PC-9 (cell line): ENCODE measurements at regions not wholly inside any gene's neighbourhood (a gene's known extent, or its start where the extent isn't known, plus 50 kb on each side); places are given as distances from the start of the nearest gene placed in this dataset.

Experiments used
- CTCF ChIP-seq: fragments of 200-600 bp; sonication (generic); conservative IDR thresholded peaks from 2 replicates; pipeline ENCODE4 v1.6.1; 2017; ENCODE audit warnings: mixed run types, antibody characterized with exemption, mild to moderate bottlenecking, moderate library complexity
- EZH2 ChIP-seq: fragments of 200-600 bp; sonication (generic); IDR thresholded peaks from 2 replicates; pipeline ENCODE4 v1.8.0; 2017; ENCODE audit warnings: antibody characterized with exemption, low read depth

GRCh38 chr5:3925935-3926334, 330.3 kb downstream of the IRX1 start:
- no peak for TF ChIP-seq CTCF
- TF ChIP-seq EZH2, result no peak
